H9 (cell line): ENCODE measurements at regions not wholly inside any gene's neighbourhood (a gene's known extent, or its start where the extent isn't known, plus 50 kb on each side); places are given as distances from the start of the nearest gene placed in this dataset.

Source experiments
- DNase-seq: peaks from one replicate; pipeline ENCODE4 v3.0.0-alpha.2; 2017
- H2AFZ ChIP-seq: one replicate; pipeline ENCODE4 v1.6.1; 2013; ENCODE audit warnings: mild to moderate bottlenecking, low read length, control low read depth, moderate library complexity
- H2AK5ac ChIP-seq: 2 replicates; pipeline ENCODE4 v1.6.1; 2013; ENCODE audit warnings: low read length, control low read depth, mixed read lengths; ENCODE audit not compliant: insufficient read length
- H2BK120ac ChIP-seq: one replicate; pipeline ENCODE4 v1.6.1; 2013; ENCODE audit warnings: low read depth, mild to moderate bottlenecking, low read length, control low read depth, inconsistent platforms; ENCODE audit not compliant: poor library complexity, severe bottlenecking
- H2BK12ac ChIP-seq: 2 replicates; pipeline ENCODE4 v1.6.1; 2013; ENCODE audit warnings: low read length, control low read depth, mixed read lengths, low read depth; ENCODE audit not compliant: insufficient read length
- H2BK15ac ChIP-seq: 2 replicates; pipeline ENCODE4 v1.6.1; 2013; ENCODE audit warnings: low read depth, low read length, control low read depth
- H2BK20ac ChIP-seq: one replicate; pipeline ENCODE4 v1.6.1; 2013; ENCODE audit warnings: low read depth, mild to moderate bottlenecking, low read length, control low read depth, inconsistent platforms; ENCODE audit not compliant: poor library complexity, severe bottlenecking
- H2BK5ac ChIP-seq: 2 replicates; pipeline ENCODE4 v1.6.1; 2013; ENCODE audit warnings: low read length, control low read depth, mixed read lengths; ENCODE audit not compliant: insufficient read length
- H3K14ac ChIP-seq: 2 replicates; pipeline ENCODE4 v1.6.1; 2013; ENCODE audit warnings: low read length, control low read depth; ENCODE audit not compliant: insufficient read depth
- H3K18ac ChIP-seq: 2 replicates; pipeline ENCODE4 v1.6.1; 2013; ENCODE audit warnings: low read depth, mild to moderate bottlenecking, mixed read lengths, low read length, control low read depth; ENCODE audit not compliant: insufficient read length
- H3K23ac ChIP-seq: 2 replicates; pipeline ENCODE4 v1.6.1; 2013; ENCODE audit warnings: low read length, control low read depth, mixed read lengths, low read depth; ENCODE audit not compliant: insufficient read length
- H3K23me2 ChIP-seq: 2 replicates; pipeline ENCODE4 v1.6.1; 2013; ENCODE audit warnings: low read depth, mild to moderate bottlenecking, mixed read lengths, low read length, control low read depth; ENCODE audit not compliant: insufficient read length, poor library complexity, severe bottlenecking
- H3K27ac ChIP-seq: 2 replicates; pipeline ENCODE4 v1.5.1; 2013; ENCODE audit warnings: low read length, control low read depth, mixed read lengths, low read depth; ENCODE audit not compliant: insufficient read length
- H3K27me3 ChIP-seq: 2 replicates; pipeline ENCODE4 v1.6.1; 2013; ENCODE audit warnings: low read length, control low read depth, inconsistent platforms; ENCODE audit not compliant: insufficient read depth
- H3K4ac ChIP-seq: 2 replicates; pipeline ENCODE4 v1.6.1; 2013; ENCODE audit warnings: low read depth, mild to moderate bottlenecking, control low read depth, inconsistent platforms, low read length, moderate library complexity
- H3K4me1 ChIP-seq: 2 replicates; pipeline ENCODE4 v1.6.1; 2013; ENCODE audit warnings: low read length, control low read depth, inconsistent platforms; ENCODE audit not compliant: insufficient read depth
- H3K4me2 ChIP-seq: 2 replicates; pipeline ENCODE4 v1.6.1; 2013; ENCODE audit warnings: low read length, control low read depth, mixed read lengths; ENCODE audit not compliant: insufficient read length, insufficient read depth
- H3K56ac ChIP-seq: 2 replicates; pipeline ENCODE4 v1.6.1; 2013; ENCODE audit warnings: low read depth, mild to moderate bottlenecking, mixed read lengths, low read length, control low read depth; ENCODE audit not compliant: insufficient read length
- H3K79me1 ChIP-seq: 2 replicates; pipeline ENCODE4 v1.6.1; 2013; ENCODE audit warnings: low read depth, mild to moderate bottlenecking, moderate library complexity, low read length, control low read depth, inconsistent platforms; ENCODE audit not compliant: insufficient read depth, poor library complexity, severe bottlenecking
- H3K79me2 ChIP-seq: 2 replicates; pipeline ENCODE4 v1.6.1; 2013; ENCODE audit warnings: low read length, control low read depth, inconsistent platforms; ENCODE audit not compliant: insufficient read depth
- H3K9ac ChIP-seq: 2 replicates; pipeline ENCODE4 v1.6.1; 2013; ENCODE audit warnings: low read length, control low read depth, mixed read lengths; ENCODE audit not compliant: insufficient read length; ENCODE audit errors: extremely low read depth
- H3K9me3 ChIP-seq: one replicate; pipeline ENCODE4 v1.6.1; 2013; ENCODE audit warnings: low read depth, low read length, inconsistent platforms; ENCODE audit not compliant: control insufficient read depth
- H3T11ph ChIP-seq: one replicate; pipeline ENCODE4 v1.6.1; 2013; ENCODE audit warnings: mild to moderate bottlenecking, low read length, control low read depth, inconsistent platforms
- H4K20me1 ChIP-seq: one replicate; pipeline ENCODE4 v1.6.1; 2013; ENCODE audit not compliant: control insufficient read depth, insufficient read length, insufficient read depth
- H4K5ac ChIP-seq: 2 replicates; pipeline ENCODE4 v1.6.1; 2013; ENCODE audit warnings: low read depth, mild to moderate bottlenecking, mixed read lengths, low read length, control low read depth; ENCODE audit not compliant: insufficient read length
- H4K8ac ChIP-seq: replicated peaks from 2 replicates; pipeline ENCODE4 v1.6.1; 2013; ENCODE audit warnings: low read length, control low read depth, mixed read lengths, low read depth; ENCODE audit not compliant: insufficient read length
- H4K91ac ChIP-seq: 2 replicates; pipeline ENCODE4 v1.6.1; 2013; ENCODE audit warnings: low read depth, mild to moderate bottlenecking, moderate library complexity, mixed read lengths, low read length, control low read depth; ENCODE audit not compliant: insufficient read length
- H3K27ac Mint-ChIP-seq, 3 experiments: 2 replicates in 2 of 3; 3 replicates in 1 of 3; pipeline ENCODE4 v1.8.0; 2020 to 2021; ENCODE audit warnings: mixed read lengths in 3 of 3, mild to moderate bottlenecking in 1 of 3, moderate library complexity in 1 of 3
- H3K27me3 Mint-ChIP-seq: 2 replicates; pipeline ENCODE4 v1.8.0; 2021; ENCODE audit warnings: low read depth, mild to moderate bottlenecking, moderate library complexity, mixed read lengths
- H3K36me3 Mint-ChIP-seq, 3 experiments: 2 replicates in 2 of 3; 3 replicates in 1 of 3; pipeline ENCODE4 v1.8.0; 2020 to 2021; ENCODE audit warnings: low read depth in 3 of 3, mixed read lengths in 3 of 3; ENCODE audit not compliant: insufficient read depth in 1 of 3
- H3K4me1 Mint-ChIP-seq, 2 experiments: 2 replicates each; pipeline ENCODE4 v1.8.0; 2020; ENCODE audit warnings: mixed read lengths in 2 of 2
- H3K4me3 Mint-ChIP-seq, 2 experiments: 2 replicates in 1 of 2; 3 replicates in 1 of 2; pipeline ENCODE4 v1.8.0; 2020 to 2021; ENCODE audit warnings: mild to moderate bottlenecking in 2 of 2, mixed read lengths in 2 of 2, moderate library complexity in 1 of 2
- H3K9me3 Mint-ChIP-seq, 2 experiments: 2 replicates in 1 of 2; 3 replicates in 1 of 2; pipeline ENCODE4 v1.8.0; 2020; ENCODE audit warnings: mild to moderate bottlenecking in 2 of 2, mixed read lengths in 2 of 2, moderate library complexity in 1 of 2
- whole genome bisulfite sequencing: extraction: QIAGEN DNeasy Blood & Tissue Kit; methylation state at CpG from one replicate; pipeline ENCODE4 v1.1.7; 2013; ENCODE audit warnings: missing lambda C conversion rate, low lambda C conversion rate, mixed read lengths; ENCODE audit not compliant: insufficient read length; ENCODE audit errors: extremely low coverage; 5-methylcytosine and 5-hydroxymethylcytosine counted together
- TF ChIP-seq, protein P1 (sequence below): fragments of 200-600 bp; sonication (generic); conservative IDR thresholded peaks from 3 replicates; pipeline ENCODE4 v1.8.0; 2021; ENCODE audit warnings: antibody characterized with exemption, mild to moderate bottlenecking

DNA sequence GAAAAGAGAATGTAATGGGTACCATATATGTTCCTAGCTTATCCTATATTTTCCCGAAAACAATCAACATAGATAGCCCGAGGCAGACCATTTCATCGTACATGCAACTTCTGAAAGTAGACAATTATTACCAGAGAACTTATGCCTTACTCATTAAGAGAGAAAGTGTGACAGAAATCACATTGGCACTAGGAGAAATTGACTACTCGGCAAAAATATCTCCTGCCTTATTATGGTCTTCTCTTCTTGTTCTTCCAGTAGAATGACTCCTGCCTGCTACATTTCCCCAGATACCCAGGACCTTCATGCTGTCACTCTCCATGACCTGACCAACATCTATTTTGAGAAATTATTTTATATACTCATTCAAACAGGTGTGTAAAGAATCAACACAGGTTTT is 1015.7 kb downstream of the TUSC7 start:
- Mint-ChIP-seq H3K36me3 (no peaks in the 10 kb centered on the region), H3K9me3 (no peaks in the 10 kb centered on the region; a peak in 1 of 5 replicates)
- TF ChIP-seq, protein P1, sequence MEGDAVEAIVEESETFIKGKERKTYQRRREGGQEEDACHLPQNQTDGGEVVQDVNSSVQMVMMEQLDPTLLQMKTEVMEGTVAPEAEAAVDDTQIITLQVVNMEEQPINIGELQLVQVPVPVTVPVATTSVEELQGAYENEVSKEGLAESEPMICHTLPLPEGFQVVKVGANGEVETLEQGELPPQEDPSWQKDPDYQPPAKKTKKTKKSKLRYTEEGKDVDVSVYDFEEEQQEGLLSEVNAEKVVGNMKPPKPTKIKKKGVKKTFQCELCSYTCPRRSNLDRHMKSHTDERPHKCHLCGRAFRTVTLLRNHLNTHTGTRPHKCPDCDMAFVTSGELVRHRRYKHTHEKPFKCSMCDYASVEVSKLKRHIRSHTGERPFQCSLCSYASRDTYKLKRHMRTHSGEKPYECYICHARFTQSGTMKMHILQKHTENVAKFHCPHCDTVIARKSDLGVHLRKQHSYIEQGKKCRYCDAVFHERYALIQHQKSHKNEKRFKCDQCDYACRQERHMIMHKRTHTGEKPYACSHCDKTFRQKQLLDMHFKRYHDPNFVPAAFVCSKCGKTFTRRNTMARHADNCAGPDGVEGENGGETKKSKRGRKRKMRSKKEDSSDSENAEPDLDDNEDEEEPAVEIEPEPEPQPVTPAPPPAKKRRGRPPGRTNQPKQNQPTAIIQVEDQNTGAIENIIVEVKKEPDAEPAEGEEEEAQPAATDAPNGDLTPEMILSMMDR: no peak

More for the DNA sequence above, 1015.7 kb downstream of the TUSC7 start:
- H4K8ac ChIP-seq: no peak overlapping the region
- no peak overlapping the region for H3K4ac ChIP-seq
- WGBS: no CpG with 5 or more reads among the region's 4 CpGs
- no peak overlapping the region for H3K14ac ChIP-seq
- no peak overlapping the region for H3T11ph ChIP-seq
- no peaks in the 10 kb centered on the region for H3K23me2 ChIP-seq
- H3K27me3 ChIP-seq: no peaks in the 10 kb centered on the region
- no peaks in the 10 kb centered on the region for H3K27me3 Mint-ChIP-seq
- H2AFZ ChIP-seq: no peak overlapping the region
- H3K9me3 ChIP-seq: no peaks in the 10 kb centered on the region
- no peak overlapping the region for H3K4me2 ChIP-seq
- H3K9ac ChIP-seq: no peak overlapping the region
- no peak overlapping the region for H3K56ac ChIP-seq
- no peaks in the 10 kb centered on the region for H3K79me1 ChIP-seq
- H2BK15ac ChIP-seq: no peak overlapping the region
- H4K20me1 ChIP-seq: no peaks in the 10 kb centered on the region
- H3K4me1 ChIP-seq: no peaks in the 10 kb centered on the region
- no peak overlapping the region for H3K4me3 Mint-ChIP-seq
- no peak overlapping the region for H3K18ac ChIP-seq
- H2AK5ac ChIP-seq: no peak overlapping the region
- no peaks in the 10 kb centered on the region for H3K79me2 ChIP-seq
- no peak overlapping the region for H2BK120ac ChIP-seq
- no peak overlapping the region for H3K27ac ChIP-seq
- no peak overlapping the region for H3K23ac ChIP-seq
- DNase-seq: no peak
- no peak overlapping the region for H2BK12ac ChIP-seq
- H3K4me1 Mint-ChIP-seq: no peaks in the 10 kb centered on the region
- no peak overlapping the region for H2BK5ac ChIP-seq
- no peak overlapping the region for H4K5ac ChIP-seq
- H3K27ac Mint-ChIP-seq: no peak overlapping the region
- H4K91ac ChIP-seq: no peak overlapping the region
- no peak overlapping the region for H2BK20ac ChIP-seq
